GM21737 (cell line): ENCODE measurements at regions not wholly inside any gene's neighbourhood (a gene's known extent, or its start where the extent isn't known, plus 50 kb on each side); places are given as distances from the start of the nearest gene placed in this dataset.
"Not testable (repeated sequence)": the region's sequence is repeated elsewhere in the genome, so short reads cannot be mapped to it uniquely, and the experiment has no call there.

ENCODE experiments used
- ATAC-seq: cut with Tn5 transposase; IDR thresholded peaks from one replicate; pipeline ENCODE4 v1.9.1; 2021; ENCODE audit warnings: mild to moderate bottlenecking, moderate library complexity; ENCODE audit not compliant: unreplicated experiment

DNA sequence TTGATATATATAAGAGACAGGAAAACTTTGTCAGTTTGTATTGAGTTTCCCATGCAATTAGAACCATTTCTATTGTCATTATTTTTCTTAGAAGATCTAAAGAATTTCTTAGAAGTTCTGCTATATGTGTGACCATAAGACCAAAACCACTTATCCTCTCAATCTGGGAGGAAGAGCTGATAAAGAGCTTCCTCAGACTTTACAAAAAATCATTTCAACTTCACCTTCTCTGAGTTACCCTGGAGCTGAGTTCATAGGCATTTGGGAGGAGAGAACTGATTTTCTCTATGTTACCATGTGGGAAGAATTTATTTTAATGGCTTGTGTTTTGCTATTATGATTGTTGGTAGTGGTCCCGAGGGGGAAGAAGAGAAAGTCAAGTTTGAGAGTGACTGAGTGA is 329.3 kb downstream of the GPD2 start:
- ATAC-seq: no peak

DNA sequence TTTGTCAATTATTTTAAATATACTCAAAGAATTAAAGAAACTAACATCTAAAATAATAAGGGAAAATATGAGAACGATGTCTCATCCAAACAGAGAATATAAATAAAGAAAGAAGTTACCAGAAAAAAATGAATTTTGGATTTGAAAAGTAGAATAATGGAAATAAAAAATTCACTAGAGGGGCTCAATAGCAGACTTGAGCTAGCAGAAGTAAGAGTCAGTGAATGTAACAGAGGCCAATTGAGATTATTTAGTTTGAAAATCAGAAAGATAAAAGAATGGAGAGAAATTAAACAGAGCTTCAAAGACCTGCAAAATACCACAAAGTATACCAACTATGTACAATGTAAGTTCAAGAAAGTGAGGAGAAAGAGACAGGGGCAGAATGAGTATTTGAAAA is 333.6 kb downstream of the GPD2 start:
- ATAC-seq: no peak

DNA sequence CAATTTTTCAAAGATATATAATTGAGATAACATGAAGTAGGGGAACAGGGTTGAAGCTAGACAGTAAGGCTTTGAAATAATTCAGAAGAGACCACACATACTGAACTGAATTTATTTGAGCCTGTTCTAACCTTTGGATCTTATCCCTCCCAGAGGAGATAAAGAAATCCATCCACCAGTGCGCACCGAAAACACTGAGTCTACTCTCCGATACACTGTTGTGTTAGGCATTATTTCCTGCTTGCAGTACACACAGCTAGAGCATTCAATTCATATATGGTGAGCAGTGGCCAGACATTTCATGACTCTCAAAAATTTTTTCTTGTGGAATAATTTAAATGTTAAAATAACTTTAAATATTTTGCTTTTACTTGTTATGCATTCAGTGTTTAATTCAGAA is 342.7 kb downstream of the GPD2 start:
- no peak for ATAC-seq

DNA sequence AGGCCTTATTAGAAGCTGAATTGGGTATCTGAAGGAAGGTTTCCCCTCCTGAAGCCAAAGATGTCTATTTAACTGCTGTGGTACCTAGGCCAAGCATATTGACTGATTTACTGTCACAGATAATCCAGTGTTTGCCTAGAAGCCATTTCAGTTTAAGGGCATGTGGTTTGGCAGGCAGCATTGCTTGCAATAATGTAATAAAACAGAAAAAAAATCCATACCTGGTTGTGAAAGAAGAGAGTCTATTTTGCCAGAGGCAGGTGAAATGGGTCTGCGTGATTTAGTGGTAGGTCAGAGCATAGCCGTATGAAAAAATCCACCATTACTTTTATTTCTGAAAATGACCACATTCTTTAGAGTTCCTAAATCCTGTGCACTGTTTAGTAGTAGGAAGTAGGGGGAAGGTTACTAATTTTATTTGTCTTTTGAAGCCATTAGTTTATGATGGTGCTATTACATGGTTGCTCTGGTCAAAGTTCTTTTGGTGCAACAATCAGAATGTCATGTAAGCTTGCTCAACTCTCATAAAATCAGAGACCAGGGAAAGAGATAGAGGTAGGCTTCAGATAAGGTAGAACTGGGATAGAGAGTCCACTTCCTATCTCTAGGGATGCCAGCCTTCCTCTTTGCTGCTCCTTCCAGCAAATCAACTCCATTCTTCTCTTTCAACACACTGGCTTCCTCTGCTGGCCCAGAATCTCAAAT is 343.4 kb downstream of the GPD2 start:
- no peak for ATAC-seq

DNA sequence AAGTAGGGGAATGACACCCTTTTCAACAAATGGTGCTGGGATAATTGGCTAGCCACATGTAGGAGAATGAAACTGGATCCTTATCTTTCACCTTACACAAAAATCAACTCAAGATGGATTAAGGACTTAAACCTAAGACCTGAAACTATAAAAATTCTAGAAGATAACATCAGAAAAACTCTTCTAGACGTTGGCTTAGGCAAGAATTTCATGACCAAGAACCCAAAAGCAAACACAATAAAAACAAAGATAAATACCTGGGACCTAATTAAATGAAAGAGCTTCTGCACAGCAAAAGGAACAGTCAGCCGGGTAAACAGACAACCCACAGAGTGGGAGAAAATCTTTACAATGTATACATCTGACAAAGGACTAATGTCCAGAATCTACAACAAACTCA is 345.5 kb downstream of the GPD2 start:
- not testable (repeated sequence) for ATAC-seq

DNA sequence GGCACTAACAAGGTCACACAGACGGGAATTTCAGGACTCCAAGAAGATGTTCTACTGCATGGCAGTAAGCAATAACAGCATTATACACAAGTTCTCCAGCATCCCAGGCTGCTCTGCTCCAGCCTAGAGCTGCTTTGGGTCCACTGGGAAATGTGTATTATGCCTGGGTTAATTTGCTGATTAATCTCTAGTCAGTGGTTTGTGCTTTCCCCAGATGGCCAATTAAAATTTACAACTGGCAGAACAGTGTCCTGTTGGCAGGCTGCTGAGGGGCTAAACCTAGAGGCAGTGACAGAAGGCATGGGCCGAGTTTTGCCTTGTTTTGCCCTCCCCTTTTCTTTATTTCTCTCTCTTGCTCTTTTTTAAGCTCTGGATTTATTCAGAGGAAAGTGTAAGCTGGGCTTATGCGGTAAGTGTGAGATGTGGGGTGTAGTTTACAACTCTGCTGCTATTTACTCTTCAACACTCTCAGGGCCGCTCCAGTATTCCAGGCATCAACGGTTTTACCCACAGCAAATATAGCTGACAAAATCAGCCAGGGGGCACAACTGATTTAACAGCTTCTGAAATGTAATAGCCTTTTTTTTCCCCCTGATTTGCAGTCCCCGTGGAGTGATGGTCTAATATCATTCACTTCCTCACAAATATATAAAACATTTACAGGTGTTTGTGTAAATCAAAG is 348.0 kb downstream of the GPD2 start:
- ATAC-seq: no peak

DNA sequence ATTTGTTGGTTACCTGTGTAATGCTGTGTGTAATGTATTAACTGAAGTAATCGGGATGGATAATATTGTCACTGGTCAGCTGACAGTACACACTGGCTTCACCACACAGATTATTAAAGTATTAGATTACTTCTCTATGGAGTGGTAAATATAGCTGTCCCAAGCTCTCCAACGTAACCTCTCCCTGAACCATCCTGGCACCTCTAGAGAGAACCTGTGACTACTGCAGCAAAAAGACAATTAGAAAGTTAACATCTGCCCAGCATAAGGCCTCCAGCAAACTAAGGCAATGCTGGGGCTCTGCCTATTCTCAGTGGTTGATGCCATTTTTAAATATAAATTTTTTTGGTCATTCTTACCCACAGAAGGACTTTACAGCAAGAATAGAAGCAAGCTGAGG is 351.3 kb downstream of the GPD2 start:
- ATAC-seq: no peak

DNA sequence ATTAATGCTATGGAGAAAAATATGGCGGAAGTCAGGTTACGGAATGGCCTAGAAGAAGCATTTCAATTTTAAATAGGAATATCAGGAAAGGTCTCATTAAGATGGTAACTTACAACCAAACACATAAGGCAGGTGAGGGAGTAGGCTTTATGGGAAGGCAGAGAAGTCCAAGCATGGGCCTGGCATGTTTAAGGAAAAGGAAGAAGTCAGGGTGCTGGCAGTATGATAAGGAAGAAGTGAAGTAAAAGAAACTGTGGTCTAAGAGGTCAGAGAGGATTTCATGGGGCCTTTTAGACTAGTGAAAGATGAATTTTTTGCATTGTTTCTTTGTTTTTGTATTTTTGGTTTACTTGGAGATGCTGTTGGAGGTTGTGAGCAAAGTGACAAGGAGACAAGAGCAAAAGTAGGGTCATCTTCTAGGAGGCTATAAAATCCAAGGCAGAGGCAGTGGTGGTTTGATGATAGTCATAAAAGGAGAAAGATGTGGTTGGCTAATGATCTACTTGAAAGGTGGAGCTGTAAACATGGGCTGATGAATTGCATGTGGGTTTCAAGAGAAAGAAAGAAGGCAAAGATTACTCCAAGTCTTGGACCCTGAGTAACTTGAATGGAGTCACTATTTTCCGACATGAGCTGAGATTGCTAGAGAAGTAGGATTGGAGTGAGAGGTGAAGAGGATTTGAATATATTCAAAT is 354.3 kb downstream of the GPD2 start:
- ATAC-seq: no peak

DNA sequence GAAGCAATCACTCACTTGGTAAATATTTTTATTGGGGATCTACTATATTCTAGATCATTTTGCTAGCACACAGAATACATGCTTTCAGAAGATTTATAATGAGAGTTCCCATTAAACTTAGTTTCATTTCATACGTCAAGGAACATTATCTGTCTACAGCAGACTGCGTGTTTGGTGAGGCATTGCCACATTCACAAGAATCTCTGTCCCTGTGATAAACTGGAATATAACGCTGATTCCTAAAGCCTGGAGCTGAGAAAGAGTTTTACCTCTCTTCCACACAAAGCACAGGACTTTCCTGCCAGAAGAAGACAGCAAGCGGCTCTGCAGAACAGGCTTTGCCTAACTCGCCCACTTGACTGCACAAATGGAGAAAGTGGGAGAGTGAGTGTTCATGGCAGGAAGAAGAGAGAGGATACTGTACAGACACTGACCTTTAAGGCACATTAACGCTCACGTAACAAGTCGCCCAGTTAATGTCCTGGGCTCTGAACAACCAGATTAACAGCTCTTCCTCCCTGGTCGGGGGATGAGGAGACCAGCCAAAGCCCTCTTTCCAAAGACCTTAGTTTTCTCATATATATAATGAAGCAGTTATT is 356.2 kb downstream of the GPD2 start:
- ATAC-seq: no peak

DNA sequence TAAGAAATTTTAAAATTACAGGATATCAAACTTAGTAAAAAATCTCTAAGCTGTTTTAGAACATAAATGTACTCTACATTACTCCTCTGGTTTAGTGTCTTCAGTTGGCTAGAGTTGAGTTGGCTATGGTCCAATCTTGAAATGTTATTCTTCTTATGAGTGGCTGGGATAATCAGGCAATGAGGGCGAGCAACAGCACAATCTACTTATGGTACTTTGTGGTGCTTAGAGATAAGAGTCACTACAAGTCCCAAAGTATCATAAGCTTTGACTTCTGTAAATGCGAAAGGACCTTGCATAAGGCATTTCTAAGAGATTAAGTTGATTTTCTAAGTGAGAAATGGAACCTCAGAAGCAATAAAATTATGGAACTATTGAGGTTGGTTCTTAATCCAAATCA is 361.7 kb downstream of the GPD2 start:
- no peak for ATAC-seq

DNA sequence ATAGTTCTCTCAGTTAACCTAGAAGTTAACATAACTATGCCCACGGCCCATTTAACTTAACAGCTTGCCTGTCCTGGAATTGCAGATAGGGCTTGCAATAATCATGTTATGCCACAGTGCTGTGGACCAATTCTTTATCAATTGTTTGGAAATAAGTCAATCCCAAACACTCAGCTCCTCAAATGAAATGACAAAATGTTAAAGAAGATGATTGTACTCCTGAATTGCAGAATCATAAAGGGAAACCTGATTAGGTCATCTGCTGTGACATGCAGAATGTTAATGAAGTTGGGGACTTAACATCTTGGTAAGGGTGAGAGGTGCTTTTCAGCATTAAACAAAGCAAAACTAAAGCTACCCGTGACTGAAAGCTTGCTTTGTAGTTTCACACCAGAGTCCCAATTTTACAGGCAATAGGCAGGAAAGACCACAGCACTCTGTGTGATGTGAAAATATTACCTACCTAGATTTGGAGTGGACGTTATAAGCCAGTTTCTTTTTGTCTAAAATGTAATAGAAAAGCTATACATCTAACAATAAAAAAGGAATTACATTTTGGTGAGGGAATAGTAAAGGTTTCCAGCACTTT is 364.0 kb downstream of the GPD2 start:
- no peak for ATAC-seq

DNA sequence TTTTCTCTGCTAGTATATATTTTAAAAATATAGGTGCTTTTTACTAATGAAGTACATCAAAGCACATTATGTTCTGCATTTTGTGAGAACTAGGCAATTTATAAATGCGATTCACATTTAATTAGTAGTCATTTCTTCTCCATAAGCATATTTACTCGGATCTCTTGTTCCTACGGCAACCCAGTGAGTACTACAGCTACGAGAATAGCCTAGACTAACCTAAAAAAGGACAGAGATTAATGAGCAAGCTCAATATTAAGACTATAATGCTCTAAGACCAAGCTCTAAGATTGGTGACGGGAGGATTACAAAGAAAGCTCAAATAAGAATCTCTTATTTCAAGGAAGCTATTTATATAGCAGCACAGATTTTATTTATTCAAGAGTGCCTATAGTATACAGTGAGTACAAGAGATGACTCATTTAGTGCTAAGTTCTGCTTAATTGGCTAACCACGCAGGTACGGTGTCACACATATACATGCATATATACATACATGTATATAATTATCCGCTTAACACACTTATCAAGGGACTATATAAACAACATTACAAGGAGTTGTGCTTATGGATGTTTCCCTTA is 364.7 kb downstream of the GPD2 start:
- no peak for ATAC-seq

DNA sequence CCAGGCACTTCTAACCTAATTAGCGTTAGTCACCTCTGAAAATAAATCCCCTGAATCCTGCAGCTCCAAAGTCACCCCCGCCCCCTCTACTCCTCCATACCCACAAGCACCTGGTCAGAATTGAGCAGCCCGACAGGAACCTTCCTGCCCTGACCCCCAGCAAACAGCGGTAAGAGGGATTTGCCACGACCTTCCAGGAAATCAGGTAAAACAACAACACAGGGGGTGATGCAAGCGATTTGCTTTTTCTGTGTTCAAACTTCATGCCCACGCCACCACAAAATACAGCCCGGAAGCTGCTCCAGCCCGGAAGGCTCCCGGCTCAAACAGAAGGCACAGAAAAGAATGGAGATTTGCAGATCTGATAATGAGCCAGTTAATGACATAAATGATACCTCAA is 367.1 kb downstream of the GPD2 start:
- ATAC-seq: no peak

DNA sequence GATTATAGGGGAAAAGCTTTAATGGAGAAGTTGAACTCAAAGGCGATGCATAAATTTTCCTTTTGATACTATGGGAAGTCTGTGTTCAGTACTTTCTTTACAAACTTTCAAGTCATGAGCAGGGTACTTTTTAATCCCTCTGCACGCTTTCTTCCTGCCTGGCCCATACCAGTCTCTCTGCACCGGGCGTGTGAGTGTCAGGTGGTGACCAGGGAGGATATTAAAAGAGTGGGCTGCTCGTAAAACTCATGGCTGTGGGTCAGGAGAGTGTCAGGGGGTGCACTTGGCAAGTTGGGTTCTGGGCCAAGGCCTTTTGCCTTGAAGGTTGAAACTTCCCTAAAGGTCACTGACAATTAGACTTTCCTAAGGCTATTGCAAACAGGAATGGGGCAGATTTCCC is 367.8 kb downstream of the GPD2 start:
- ATAC-seq: no peak

DNA sequence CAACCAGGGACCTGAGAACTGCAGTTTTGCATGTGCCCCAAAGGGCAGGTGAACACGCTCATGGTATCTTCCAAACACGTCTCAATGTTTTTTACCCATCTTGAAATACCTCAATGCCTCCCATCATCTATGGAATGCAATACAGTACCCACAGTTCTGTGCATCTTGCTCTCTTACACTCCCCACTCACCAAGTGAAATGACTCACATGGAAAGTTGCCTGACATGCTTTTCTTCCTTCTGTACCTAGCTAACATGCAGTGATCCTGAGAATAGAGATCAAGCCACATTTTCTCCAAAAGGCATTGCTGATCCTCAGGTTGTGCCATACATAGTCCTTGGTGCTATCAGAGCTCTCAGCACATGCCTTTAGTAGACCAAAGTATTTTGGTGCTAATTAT is 373.9 kb downstream of the GPD2 start:
- no peak for ATAC-seq

DNA sequence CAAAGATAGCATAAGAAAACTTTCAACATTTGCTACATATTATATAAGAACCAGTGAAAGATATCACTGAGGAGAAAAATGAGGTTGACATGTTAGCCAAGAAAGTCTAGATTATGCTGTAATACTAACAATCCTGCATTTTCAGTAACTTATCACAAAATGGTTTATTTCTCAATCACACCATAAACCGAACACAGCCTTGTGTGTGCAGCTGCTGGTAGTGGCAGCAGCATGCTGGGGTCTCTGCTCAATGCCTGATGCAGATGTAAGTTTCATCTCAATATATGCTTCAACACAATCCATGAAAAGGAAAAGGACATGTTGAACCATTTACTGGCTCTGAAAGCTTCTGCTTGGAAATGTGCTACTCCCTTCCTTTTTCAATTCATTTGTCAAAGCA is 376.3 kb downstream of the GPD2 start:
- ATAC-seq: no peak

DNA sequence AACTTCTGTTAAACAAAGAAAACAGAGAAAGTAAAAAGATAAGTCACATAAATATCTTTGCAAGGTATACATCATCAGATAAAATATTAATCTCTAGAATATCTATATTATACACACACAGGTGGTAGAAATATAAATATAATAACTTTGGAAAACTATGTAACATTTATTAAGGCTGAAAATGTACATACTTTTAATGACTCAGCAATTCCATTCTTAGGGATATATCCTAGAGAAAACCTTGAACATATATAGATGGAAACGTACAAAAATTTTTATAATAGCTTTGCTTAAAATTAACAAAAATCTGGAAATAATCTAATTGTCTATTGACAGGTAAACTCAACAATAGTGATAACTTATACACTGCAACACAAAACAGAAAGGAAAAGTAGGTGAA is 381.3 kb downstream of the GPD2 start:
- no peak for ATAC-seq

DNA sequence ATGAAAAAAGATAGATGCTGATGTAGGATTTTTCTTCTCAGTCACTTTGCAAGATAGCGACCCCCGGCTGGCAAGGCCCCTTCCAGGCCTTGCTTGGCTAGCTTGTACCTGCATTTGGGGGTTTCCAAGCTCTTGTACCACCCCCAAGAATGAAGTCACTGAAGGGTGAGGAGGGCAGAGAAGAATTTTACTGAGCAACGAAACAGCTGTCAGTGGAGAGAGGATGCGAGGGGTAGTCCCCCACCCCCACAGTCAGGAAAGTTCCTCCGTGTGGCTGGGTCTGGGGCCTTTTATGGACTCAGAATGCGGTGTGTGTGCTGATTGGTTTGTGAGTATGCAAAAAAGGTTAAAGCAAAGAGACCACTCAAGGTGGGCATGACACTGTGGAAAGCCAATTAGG is 382.0 kb downstream of the GPD2 start:
- no peak for ATAC-seq

DNA sequence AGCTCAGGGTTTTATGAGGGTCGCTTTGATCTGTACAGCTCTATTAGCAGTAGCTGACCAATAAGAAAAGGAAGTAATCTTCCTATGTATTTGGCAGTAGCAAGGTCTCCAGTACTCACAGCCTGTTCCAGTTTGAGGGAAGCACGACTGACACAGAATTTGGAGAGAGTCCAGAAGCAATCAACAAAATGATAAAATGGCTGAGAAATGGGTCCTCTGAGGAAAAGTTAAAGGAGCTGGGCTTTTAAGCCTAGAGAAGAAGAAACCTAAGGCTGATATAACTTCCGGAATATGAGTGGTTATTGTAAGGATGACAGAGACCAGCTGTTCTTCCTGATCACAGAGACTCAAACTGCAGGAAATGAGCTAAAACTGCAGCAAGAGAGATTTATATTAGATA is 382.8 kb downstream of the GPD2 start:
- no peak for ATAC-seq

DNA sequence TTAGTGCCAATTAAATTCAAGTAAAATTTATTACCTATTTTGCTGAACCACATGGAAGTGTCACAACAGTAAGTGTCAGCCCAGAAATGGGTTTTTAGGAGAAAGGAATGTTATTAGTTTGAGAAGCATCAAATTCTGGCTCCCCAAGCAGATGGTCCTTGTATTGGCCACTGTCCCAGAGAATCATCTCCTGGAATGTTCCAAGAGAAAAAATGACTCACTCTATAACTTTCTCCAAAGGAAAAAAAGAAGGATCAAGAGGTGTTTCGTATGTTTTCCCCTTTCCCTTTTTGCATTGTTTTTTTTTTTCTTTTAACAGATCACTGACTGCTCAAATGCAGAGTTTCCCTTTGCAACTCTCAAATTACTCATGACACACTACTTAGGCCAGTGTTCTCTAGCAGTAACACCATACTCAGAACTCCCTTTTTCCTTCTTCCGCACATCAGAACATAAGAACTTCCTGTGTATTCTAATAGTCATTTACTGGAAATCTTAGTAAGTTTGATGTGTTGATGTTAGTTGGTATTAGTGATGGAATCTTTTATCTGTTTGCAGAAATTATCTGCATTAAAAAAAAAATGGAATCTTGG is 390.3 kb downstream of the GPD2 start:
- no peak for ATAC-seq

DNA sequence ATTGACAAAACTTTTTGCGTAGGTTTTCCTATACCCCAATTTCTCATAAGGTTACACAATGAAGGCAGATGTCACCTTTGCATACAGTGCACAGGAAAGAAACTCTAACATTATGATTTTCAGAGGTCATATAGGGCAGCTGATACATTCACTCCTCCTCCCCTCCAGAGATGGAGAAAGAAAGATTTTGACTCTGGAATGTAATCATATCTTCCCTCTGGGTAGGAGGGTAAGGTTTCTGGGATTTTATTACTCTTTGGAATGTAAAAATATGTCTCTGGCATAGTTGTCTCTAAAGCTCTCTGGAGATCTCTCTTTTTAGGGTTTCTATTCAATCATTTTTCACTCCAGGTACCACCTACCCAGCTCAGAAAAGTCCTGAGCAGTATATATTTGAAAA is 398.3 kb downstream of the GPD2 start:
- ATAC-seq: no peak
